ENCODE measurements at regions not wholly inside any gene's neighbourhood (a gene's known extent, or its start where the extent isn't known, plus 50 kb on each side); places are given as distances from the start of the nearest gene placed in this dataset.
A peak's percentile ranks its signal among the peaks of the same experiment; 100 is the strongest.

DNA sequence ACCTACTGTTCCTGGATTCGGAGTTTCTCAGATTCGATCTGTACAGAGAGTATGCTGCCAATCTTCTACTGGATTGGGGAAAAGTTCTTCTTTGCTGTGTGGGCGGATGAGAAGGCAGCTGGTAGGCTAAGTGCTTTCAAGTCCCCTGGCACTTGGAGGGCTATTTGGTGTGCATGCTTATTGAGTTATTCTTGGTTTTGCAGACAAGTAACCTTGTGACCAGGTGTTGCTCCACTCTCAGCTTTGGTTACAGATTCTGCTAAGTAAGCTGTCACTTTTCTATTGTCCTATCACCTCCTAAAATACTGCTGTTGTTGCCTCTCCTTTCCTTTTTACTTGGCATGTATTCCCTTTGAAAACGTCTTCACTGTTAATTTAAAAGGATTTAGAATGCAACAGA lies 1375.1 kb upstream of the LRRTM3 start:
- no peak overlapping the region for H3K9ac ChIP-seq (ENCODE audit: low read depth, low read length)
- no peaks in the 10 kb centered on the region for H3K4me1 ChIP-seq (ENCODE audit: insufficient read depth, low read length)
- H3K9me3 ChIP-seq (ENCODE audit: control insufficient read depth, insufficient read depth, low read length), result no peaks in the 10 kb centered on the region
- no peaks in the 10 kb centered on the region for H3K36me3 ChIP-seq (ENCODE audit: insufficient read depth, low read length)

DNA sequence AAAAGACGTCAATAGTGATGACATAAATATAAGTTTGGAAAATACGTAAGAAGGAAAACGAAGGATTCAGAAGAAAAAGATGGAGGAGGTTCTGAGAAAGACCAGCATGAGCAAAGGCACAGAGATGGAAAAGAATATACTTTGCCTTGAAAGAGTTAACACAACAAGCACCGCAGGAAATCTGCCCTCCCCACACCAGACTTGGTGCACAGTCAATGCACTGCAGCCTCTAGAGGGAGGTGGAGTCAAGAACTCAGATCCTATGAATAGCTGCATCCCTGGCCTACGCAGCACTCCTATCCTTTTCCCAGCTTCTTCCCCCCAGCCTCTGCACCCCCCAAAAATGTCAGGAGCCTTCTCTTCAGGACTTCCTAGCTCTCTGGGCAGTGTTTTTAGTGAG lies 1370.6 kb upstream of the LRRTM3 start:
- Histone ChIP-seq H3K9ac (ENCODE audit: low read depth, low read length) (no peak overlapping the region), H3K36me3 (ENCODE audit: insufficient read depth, low read length) (no peaks in the 10 kb centered on the region), H3K4me1 (ENCODE audit: insufficient read depth, low read length) (no peaks in the 10 kb centered on the region), H3K9me3 (ENCODE audit: control insufficient read depth, insufficient read depth, low read length) (no peaks in the 10 kb centered on the region)

DNA sequence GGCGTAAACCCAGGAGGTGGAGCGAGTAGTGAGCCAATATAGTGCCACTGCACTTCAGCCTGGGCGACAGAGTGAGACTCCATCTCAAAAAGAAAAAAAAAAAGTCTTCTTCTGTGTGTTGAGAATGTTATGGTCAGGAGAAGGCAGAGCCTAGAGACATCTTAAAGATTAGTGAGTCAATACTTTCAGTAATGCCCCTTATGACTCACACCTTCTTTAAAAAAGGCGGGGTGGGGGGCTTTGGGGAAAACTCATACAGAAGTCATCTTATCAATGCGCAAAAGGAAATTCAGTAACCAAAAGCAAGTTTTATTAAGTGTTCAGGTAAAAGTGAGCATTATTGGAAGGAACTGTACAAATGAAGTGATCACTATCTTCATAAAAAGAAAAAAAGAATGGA lies 1369.8 kb upstream of the LRRTM3 start:
- H3K4me1 ChIP-seq (ENCODE audit: insufficient read depth, low read length), result no peaks in the 10 kb centered on the region
- no peaks in the 10 kb centered on the region for H3K9me3 ChIP-seq (ENCODE audit: control insufficient read depth, insufficient read depth, low read length)
- H3K36me3 ChIP-seq (ENCODE audit: insufficient read depth, low read length), result no peaks in the 10 kb centered on the region
- H3K9ac ChIP-seq (ENCODE audit: low read depth, low read length), result no peak overlapping the region

DNA sequence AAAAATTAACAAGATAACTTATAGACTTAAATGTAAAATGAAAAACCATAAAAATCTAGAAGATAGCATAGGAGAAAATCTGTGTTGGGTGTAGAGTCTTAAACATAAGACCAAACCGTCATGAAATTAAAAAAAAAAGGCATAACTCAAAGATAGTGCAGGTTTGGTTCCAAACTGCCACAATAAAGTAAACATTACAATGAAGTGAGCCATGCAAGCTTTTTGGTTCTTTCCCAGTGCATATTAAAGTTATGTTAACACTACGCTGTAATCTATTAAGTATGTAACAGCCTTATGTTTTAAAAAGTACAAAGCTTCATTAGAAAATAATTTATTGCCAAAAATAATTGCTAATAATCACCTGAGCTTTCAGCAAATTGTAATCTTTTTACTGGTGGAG lies 1366.5 kb upstream of the LRRTM3 start:
- H3K9ac ChIP-seq (ENCODE audit: low read depth, low read length), result no peak overlapping the region
- no peaks in the 10 kb centered on the region for H3K36me3 ChIP-seq (ENCODE audit: insufficient read depth, low read length)
- no peaks in the 10 kb centered on the region for H3K4me1 ChIP-seq (ENCODE audit: insufficient read depth, low read length)
- no peaks in the 10 kb centered on the region for H3K9me3 ChIP-seq (ENCODE audit: control insufficient read depth, insufficient read depth, low read length)

DNA sequence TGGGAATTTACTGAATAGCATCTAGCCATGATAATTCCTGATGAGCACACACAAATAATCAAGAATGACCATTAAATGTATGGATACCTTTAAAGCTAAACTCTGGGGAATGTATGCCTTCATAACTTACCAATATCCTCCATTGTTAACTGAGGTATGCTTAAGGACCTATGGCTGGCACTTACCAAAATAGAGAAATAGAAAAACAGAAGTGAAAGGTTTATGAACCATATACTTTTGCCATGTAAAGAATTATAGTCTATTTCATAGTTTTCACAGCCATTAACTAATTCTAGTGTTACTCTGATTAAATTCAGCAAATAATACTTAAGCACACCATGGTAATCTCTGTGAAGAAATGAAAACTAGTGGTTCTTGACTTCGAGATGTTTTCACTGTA lies 1360.6 kb upstream of the LRRTM3 start:
- H3K9me3 ChIP-seq (ENCODE audit: control insufficient read depth, insufficient read depth, low read length), result no peaks in the 10 kb centered on the region
- H3K36me3 ChIP-seq (ENCODE audit: insufficient read depth, low read length), result no peaks in the 10 kb centered on the region
- no peak overlapping the region for H3K9ac ChIP-seq (ENCODE audit: low read depth, low read length)
- H3K4me1 ChIP-seq (ENCODE audit: insufficient read depth, low read length), result no peaks in the 10 kb centered on the region

DNA sequence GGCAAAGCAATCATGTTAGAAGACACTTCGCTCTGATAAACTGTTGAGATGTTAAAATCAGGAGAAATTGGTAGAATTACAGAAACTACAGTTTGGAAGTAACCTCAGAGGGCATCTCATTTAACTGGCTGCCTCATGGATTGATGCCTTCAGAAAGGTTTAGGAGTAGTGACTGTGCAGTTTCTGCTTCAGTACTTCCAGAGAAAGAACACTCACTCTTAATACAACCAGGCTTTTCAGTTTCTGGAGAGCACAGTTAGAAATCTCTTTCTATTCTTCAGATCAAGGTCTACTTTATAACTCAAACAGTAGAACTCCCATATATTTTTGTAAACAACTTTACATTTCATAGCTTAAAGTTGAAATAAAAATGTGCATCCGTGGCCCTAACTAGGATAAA lies 1358.9 kb upstream of the LRRTM3 start:
- H3K9me3 ChIP-seq (ENCODE audit: control insufficient read depth, insufficient read depth, low read length), result no peaks in the 10 kb centered on the region

DNA sequence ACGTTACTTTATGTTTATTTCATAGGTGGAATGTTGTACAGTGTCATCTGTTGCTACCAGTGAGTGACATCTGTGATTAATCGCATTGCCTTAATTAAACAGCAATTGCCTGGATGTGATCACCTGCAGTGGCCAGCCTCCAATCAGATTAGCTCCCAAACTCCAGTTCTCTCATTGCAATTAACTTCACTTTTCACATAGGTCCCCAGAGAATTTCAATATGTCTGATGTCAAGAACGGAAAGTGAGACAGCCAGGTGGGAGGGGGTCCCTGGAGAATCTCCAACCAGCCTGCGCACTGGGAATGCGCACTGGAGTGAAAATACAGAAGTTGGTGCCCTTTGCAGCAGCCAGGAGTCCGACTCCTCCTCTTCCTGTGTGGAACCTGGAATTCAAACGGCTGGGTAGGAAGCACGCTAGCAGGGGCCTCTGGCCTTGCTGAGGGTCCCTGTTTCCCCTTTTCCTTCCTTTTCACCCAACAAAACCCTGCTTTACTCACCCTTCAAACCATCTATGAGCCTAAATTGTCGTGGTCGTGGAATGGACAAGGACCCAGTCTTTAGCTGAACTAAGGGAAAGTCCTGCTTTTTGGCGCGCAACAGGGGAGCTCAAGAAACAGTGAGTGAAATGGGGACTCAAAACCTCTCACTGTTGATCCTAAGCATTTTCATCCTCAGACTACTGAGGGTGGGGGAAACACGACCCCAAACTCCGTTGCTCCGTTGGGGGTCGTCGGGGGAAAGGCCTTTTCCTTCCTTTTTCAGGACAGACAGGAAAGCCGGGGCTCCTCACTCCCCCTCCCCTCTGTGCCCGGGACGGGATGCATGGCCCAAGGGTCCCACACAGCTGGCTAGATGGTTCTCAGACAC lies 1355.5 kb upstream of the LRRTM3 start:
- Histone ChIP-seq H3K9ac (ENCODE audit: low read depth, low read length) (peak overlapping the region; percentile 90), H3K9me3 (ENCODE audit: control insufficient read depth, insufficient read depth, low read length) (no peaks in the 10 kb centered on the region), H3K4me1 (ENCODE audit: insufficient read depth, low read length) (no peaks in the 10 kb centered on the region), H3K36me3 (ENCODE audit: insufficient read depth, low read length) (no peaks in the 10 kb centered on the region)

More for the DNA sequence above, 1358.9 kb upstream of the LRRTM3 start:
- Histone ChIP-seq H3K4me1 (ENCODE audit: insufficient read depth, low read length) (no peaks in the 10 kb centered on the region), H3K9ac (ENCODE audit: low read depth, low read length) (no peak overlapping the region), H3K36me3 (ENCODE audit: insufficient read depth, low read length) (no peaks in the 10 kb centered on the region)

DNA sequence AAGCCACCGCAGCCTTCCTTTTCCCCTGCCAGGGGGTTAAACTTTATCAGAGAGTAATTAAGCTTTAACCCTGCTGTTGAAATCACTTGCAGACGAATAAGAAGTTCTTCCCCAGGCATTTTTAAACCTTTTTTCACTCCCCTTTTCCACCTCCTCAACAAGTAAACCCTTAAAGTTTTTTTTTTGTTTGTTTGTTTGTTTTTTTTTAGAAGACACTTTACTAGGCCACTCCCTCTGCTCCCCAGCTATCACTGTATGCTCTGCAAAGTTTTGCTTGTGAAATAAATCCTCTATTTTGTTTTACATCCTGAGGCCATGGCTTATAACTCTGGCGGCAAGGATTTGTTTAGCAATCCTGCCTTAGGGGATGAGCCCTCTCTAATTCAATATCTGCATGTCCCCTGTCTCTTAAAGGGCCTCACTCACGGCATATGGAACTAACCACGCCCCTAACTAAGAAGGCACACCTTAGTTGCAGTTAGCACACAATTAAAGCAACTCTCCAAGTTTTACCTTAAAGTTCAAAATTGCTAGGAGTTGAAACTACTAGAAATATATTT lies 1354.7 kb upstream of the LRRTM3 start:
- no peaks in the 10 kb centered on the region for H3K9me3 ChIP-seq (ENCODE audit: control insufficient read depth, insufficient read depth, low read length)
- H3K9ac ChIP-seq (ENCODE audit: low read depth, low read length), result peak overlapping the region; percentile 90
- H3K4me1 ChIP-seq (ENCODE audit: insufficient read depth, low read length), result no peaks in the 10 kb centered on the region
- no peaks in the 10 kb centered on the region for H3K36me3 ChIP-seq (ENCODE audit: insufficient read depth, low read length)

DNA sequence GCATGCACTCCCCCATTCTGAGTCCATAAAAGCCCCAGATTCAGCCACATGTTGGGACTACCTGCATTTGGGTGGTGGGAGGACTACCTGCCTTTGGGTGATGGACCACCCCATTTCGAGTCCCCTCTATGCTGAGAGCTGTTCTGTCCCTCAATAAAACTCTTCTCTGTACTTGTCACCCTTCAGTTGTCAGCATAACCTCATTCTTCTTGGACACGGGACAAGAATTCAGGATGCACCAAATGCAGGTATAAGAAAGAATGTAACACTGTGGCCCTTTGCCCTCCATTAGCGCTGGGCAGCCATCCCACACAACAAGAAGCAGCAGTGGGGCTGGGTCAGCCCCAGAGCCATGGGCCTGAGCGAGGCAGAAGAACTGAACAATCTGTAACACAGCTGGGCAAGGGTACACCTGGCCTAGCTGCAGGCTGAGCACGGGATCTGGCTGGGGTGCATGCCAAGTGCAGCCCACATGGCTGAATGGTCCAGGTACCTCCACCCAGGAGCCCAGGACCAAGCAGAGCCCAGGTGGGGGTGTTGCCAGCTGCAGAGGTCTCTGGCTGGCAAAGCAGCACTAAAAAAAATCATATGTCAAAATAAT lies 1344.3 kb upstream of the LRRTM3 start:
- H3K9me3 ChIP-seq (ENCODE audit: control insufficient read depth, insufficient read depth, low read length), result peaks cover 29% of the 10 kb centered on the region
- H3K9ac ChIP-seq (ENCODE audit: low read depth, low read length), result no peak overlapping the region
- H3K4me1 ChIP-seq (ENCODE audit: insufficient read depth, low read length), result no peaks in the 10 kb centered on the region
- peaks cover 4% of the 10 kb centered on the region; the same call in 1 of the 2 replicates for H3K36me3 ChIP-seq (ENCODE audit: insufficient read depth, low read length)

DNA sequence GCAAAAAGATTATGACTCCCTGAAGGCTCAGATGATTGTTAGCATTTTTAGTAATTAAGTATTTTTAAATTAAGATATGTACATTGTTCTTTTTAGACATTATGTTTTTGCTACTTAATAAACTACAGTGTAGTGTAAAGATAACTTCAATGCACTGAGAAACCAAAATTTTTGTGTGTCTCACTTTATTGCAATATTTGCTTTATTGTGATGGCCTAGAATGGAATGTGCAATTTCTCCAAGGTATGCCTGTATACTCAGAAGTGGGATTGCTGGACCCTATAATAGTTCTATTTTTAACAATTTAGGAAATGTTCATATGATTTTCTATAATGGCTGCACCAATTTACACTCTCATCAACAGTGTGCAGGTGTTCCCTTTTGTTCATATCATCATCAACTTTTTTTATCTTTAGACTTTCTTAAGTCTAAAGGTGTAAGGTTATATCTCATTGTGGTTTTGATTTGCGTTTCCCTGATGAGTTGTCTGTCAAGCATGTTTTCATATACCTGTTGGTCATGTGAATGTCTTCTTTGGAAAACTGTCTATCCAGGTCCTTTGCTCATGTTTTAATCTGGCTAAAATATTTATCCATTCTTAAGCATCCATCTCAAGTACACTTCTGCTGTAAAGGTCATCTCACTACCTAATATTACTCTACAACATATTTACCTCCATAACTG lies 1323.5 kb upstream of the LRRTM3 start:
- Histone ChIP-seq H3K9ac (ENCODE audit: low read depth, low read length) (no peak overlapping the region), H3K9me3 (ENCODE audit: control insufficient read depth, insufficient read depth, low read length) (no peaks in the 10 kb centered on the region), H3K36me3 (ENCODE audit: insufficient read depth, low read length) (no peaks in the 10 kb centered on the region), H3K4me1 (ENCODE audit: insufficient read depth, low read length) (no peaks in the 10 kb centered on the region)

DNA sequence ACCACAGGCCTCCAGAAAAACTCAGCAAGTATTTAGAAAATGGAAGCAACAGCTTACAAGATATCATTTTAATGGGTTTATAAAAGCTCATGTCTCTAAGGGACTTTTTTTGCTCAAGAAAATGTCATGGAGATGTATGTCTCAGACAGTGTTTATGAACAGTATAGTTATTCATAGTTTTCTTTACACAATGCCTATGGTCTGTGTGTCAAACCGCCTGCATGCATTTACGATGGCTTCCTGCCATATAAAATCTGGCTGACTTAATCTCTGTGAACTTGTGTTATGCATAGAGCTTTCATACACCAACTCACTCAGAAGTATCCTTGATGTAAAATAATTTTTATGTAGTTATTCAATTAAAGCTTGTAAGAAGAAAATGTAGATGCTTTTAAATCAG lies 1314.2 kb upstream of the LRRTM3 start:
- Histone ChIP-seq H3K36me3 (ENCODE audit: insufficient read depth, low read length) (peaks cover 5% of the 10 kb centered on the region; the same call in 1 of the 2 replicates), H3K9ac (ENCODE audit: low read depth, low read length) (no peak overlapping the region), H3K4me1 (ENCODE audit: insufficient read depth, low read length) (no peaks in the 10 kb centered on the region), H3K9me3 (ENCODE audit: control insufficient read depth, insufficient read depth, low read length) (peaks cover 9% of the 10 kb centered on the region)

DNA sequence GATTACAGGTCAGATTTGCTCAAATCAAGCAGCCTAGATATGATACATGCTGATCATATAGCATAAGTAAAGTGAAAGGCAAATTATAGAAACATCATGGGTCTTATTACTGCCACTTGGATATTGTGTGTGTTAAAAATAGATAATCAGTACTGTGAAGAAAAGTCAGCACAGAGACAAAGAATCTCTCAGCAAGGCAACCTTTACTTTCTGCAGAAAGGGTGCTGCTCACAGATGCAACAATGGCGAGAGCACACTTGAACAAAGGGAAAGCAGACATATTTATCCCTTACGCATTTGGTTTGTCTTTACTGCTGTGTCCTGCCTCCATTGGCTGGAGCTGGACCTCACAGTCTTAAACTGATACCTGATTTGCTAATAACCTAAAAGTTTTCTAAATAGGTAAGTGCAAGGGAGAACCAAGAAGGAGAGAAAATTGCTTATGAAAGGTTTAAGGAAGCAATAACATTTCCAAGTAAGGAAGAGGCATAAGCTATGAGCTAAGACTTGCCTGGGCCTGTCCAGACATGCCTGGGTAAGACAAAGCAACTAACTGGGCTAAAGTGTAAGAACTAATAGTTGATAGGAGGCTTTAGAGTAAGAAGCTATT lies 1310.8 kb upstream of the LRRTM3 start:
- H3K36me3 ChIP-seq (ENCODE audit: insufficient read depth, low read length), result peaks cover 5% of the 10 kb centered on the region; the same call in 1 of the 2 replicates
- no peaks in the 10 kb centered on the region for H3K4me1 ChIP-seq (ENCODE audit: insufficient read depth, low read length)

DNA sequence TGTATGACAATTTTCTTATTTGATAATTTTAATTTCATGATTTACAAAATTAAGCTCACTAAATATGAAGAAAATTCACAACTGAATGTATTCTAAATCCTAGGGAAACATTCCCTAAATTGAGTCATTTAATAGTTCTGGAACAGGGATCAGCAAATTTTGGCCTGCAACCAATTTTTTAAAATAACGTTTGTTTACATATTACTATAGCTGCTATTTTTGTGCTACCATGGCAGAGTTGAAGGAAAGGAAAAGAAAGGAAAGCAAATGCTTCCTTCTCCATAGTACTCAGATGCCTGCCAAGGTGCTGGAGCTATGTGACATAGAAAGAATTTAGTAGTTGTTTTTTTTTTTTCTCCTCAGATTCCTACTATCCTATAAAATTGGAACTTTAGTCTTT lies 1307.7 kb upstream of the LRRTM3 start:
- Histone ChIP-seq H3K36me3 (ENCODE audit: insufficient read depth, low read length) (peaks cover 5% of the 10 kb centered on the region; the same call in 1 of the 2 replicates), H3K9me3 (ENCODE audit: control insufficient read depth, insufficient read depth, low read length) (peaks cover 9% of the 10 kb centered on the region)

More for the DNA sequence above, 1310.8 kb upstream of the LRRTM3 start:
- H3K9ac ChIP-seq (ENCODE audit: low read depth, low read length), result no peak overlapping the region
- H3K9me3 ChIP-seq (ENCODE audit: control insufficient read depth, insufficient read depth, low read length), result peaks cover 9% of the 10 kb centered on the region

DNA sequence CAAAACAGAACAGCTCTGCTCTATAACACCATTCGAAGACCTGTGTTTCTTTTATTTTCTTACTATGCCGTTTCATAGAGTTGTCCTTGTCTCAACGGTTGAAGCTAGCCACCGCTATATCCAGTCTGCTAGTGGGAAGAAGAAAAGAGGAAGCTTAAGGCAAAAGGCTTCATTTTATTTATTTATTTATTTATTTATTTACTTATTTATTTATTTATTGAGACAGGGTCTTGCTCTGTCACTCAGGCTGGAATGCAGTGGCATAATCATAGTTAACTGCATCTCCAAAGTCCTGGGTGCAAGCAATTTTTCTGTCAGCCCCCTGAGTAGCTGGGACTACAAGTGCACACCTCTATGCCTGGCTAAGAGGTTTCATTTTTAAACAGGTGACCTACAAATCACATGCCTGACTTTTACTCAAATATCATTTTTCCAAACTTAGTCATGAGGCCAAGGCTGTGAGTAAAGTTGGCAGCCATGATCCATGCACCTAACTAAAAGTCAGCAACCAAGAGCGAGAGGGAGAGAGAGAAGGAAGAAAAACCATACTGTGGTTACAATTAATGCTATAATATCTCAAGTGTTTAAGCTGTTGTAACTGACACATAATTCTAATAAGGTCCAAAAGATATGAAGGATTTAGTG lies 1305.3 kb upstream of the LRRTM3 start:
- Histone ChIP-seq H3K36me3 (ENCODE audit: insufficient read depth, low read length) (peaks cover 3% of the 10 kb centered on the region; the same call in 1 of the 2 replicates), H3K9ac (ENCODE audit: low read depth, low read length) (no peak overlapping the region), H3K9me3 (ENCODE audit: control insufficient read depth, insufficient read depth, low read length) (no peaks in the 10 kb centered on the region; the same call in 1 of the 2 replicates), H3K4me1 (ENCODE audit: insufficient read depth, low read length) (no peaks in the 10 kb centered on the region)

More for the DNA sequence above, 1307.7 kb upstream of the LRRTM3 start:
- Histone ChIP-seq H3K9ac (ENCODE audit: low read depth, low read length) (no peak overlapping the region), H3K4me1 (ENCODE audit: insufficient read depth, low read length) (no peaks in the 10 kb centered on the region)

All from ES-I3 (cell line).